KBM-7 (cell line): ENCODE measurements at regions not wholly inside any gene's neighbourhood (a gene's known extent, or its start where the extent isn't known, plus 50 kb on each side); places are given as distances from the start of the nearest gene placed in this dataset.

Experiments used
- DNase-seq: peaks from one replicate; pipeline ENCODE4 v3.0.0-alpha.2; 2015
- in situ Hi-C: fragments of 300-500 bp; cut with MboI; formaldehyde crosslinking; loops from 2 replicates; pipeline ENCODE4 v1.14.3; 2020; ENCODE audit warnings: low sequenced_read_pairs, low pct_unique_long_range_greater_than_20kb, mixed read lengths

DNA sequence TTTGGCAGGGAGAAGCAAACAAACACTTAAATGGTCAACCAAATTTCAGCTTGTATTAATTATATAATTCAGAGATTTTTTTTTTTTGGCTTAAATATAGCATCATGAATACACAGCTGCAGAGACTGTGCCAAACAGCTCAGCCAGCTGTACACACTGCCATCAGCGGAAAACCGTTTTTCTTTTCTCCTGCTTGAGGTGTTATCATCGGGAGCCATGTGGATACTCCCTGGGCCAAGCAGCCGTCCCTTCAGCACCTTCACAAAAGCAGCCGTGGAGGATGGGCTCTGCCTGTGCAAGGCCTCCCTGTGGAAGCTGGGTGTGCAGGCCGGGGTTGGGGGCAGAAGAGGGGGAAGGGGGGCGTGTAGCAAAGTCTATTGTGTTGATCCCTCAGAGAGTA, 85.0 kb downstream of the NUF2 start:
- no peak for DNase-seq
- in situ Hi-C loops = no loop called here

DNA sequence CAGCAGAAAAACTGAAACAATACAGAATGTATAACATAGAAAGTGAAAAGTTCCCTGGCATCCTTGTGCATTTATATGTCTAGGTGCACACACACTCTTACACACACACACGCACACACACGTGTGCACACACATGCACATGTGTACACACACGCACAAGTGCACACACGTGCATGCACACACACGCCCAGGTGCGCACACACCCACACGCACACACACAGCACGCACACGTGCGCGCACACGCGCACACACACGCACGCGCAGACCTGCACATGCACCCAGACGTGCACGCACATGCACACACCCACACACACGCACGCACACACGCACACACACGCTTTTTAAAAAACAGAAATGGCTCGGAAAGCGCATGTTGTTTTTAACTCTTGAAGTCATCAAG, 86.5 kb downstream of the NUF2 start:
- DNase-seq = no peak
- in situ Hi-C loops = no loop called here

DNA sequence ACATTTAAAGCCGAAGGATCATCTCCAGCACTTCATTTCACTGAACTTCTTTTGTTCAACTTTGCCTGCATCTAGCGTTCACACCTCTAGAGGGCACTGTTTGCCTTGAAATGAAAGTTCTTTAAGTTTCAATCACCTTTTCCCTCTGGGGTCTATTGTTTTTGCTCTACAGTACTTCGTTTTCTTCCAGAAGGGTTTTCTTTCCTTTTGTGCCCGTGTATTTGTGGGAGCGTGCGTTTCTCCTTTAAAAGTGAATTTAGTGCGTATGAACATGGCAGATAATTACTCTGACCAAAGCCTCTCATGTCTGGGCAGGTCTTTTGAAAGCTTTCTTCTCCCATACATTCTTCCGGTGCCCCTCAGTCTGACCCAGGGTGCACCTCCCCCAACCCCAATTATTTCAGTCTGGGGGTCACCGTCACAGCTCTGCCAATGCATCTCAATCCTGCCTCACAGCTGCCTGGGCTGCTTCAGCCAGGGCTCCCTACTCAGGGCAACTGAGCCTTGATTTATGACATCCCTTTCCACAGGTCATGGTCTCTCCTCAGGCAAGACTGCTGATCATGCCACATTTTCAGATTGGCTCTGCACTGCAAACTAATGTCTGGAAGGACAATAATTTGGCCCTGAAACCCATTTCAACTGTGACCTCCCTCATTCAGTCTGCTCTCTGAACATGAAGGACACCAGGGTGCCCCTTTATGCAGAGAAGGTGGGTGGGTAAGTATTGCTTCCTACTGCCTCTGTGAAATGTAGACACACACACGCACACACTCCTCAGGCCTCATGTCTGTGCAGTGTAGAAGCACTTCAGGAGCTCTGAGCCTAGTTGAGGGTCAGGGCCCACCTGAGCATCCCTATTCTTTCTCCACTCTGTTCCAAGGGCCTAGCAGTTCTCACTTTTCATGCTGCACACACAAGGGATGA, 88.6 kb downstream of the NUF2 start:
- in situ Hi-C loops = no loop called here
- DNase-seq = peak; percentile 55

DNA sequence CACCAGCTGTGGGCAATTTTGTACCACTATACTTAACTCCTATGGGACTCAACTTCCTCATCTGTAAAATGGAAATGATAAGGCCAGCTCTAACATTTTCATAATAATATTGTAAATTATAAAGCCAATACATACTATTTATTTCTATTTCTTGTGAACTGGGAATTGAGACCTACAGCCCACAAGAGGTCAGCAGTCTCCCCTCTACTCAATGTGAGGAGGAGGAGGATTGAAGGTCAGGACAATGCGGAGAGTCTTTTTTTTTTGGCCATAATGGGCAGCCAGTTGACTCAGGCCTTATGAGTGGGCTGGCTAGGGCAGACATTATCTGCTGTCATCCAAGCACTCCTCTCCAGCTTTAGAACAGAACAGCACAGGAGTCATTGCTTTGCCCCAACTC, 90.5 kb downstream of the NUF2 start:
- in situ Hi-C loops = no loop called here
- DNase-seq = no peak

DNA sequence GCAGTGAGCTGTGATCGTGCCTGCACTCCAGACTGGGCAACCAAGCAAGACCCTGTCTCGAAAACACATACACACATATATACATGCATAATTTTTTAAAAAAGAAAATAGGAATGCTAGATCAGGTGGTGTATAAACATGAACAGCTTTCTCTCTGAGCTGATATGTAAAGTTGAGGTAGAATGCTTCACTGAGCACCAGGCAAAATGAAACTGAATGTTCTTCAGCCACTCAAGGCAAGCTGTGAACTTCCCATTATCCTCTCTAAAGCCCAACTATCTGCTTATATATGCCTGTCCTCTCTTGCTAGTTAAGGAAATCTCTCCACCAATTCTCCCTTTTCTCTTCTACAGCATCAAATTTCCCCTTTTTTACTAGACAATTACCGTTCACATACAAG, 93.0 kb downstream of the NUF2 start:
- DNase-seq = no peak
- in situ Hi-C loops = no loop called here

DNA sequence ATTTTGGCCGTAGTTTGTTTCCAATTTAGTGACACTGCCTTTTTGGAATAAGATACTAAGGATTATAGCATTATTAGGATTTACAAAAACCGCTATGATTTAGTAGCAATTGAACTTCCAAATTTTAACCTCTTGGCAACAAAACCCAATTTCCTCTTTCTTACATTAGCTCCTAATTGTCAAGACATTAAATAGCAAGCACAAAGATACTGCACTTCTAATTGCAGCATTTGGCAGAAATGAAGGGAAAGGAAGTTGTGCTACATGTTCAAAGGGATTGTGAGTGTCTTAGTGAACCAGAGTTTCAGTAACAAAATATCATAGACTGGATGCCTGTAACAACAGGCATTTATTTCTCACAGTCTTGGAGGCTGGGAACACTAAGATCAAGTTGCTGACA, 99.9 kb downstream of the NUF2 start:
- no peak for DNase-seq

DNA sequence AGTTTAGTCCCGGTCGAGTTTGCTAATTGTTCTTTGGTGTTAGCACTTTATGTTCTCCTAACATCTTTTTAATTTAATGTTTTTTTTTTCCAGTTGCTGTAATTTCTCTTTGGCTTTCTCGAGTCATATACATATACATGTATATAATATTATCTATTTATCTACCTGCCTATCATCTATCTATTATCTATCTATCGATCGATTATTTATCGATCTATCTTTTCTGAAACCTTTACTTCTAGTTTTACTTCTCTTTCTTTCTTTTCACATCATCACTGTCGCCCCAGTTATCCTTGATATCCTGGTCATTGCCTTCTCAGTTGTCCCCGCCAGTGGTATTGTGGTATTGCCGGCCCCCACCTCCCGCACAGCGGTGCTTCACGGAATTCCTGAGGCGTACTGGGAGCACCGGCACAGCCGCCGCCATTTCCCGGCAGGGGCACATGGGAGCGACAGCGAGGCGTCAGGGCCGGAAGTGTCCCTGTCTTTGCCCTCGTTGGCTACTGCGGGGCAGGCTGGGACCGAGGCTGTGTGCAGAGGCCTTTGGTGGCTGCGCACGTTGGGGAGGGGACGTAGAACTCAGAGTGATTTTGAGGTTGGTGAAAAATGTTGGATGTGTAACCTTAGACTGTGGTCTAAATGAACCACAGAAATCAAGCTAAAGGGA, 101.1 kb downstream of the NUF2 start:
- no peak for DNase-seq
- in situ Hi-C loops = no loop called here

More for the DNA sequence above, 99.9 kb downstream of the NUF2 start:
- in situ Hi-C loops = no loop called here

DNA sequence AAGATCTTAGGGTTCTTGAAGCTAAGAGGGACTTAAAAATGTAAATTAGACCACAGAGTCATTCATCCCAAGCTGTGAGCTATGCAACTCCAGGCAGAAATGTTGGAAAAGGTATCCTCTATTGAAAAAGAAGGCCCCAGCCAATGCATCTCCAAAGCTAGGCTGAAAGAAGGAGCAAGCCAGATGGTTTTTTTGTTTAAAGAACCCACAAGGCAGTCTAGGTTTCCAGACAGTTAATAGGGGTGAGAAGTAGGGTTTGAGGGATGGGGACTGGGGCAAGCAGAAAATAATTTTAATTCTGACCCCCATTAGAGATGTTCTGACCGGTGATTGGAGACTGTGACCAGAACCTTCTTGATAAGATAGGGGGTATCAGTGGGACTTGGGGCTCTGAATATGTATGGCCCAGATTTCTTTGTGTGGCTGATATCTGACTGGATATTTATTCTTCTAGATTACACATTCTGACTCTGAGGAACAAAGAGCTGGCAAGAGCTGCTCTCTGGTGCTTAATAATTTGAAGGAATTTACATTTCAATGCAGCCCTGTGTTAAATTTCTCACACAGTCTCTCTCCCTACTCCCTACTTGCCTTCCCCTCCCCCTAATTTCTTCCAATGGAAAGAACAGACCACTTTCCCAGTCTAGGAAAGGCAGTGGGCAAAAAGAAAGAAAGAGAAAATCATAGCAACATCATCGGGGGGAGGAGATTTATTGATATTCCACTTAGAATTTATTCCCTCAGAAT, 104.9 kb downstream of the NUF2 start:
- no peak for DNase-seq
- in situ Hi-C loops = no loop called here

DNA sequence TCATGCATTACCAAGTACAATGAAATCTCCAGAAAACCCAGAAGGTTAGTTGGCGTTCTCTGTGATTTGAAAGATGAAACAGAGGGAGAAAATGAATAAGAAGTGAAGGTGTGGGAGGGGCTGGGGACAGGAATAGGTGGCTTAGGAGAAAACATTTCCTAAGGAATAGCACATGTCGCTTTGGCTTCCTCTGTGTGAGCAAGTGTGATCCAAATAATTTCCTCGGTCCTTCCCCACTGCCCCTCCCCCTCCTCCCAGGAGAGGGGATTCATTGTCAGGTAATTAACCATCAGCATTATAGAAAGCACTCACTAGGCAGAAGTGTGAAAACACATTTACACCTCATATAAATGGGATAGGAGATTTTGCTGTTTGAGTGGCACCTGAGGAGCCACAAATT, 105.5 kb downstream of the NUF2 start:
- DNase-seq = no peak
- in situ Hi-C loops = no loop called here

DNA sequence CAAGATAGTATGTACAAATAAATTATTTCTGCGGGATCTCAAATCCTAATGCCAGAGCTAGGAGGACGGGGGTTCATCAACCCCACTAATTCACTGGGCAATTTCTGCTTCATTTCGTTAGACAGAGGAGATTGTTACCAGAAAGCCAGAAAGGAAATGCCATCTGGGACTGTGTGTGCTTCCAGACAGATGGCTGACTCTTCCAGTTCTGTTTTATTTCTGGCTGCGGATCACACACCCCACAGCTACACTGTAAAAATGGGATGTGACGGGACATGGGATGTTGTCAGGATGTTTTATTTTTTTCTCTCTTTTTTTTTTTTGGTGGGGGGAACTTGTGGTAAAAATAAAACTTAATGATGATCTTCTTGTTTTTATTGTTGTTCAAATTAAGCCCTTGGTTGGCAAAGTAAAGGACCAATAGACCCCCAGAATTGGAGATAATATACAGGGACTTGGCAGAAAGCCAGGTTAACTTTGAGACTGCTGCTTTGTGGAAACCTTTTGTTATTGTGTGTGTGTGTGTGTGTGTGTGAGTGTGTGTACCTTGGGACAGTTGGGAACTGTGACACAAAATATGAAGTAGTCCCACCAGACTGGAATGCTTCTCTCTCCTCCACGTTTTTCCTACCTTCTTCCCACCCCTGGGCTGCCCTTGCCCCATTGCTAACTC, 114.5 kb downstream of the NUF2 start:
- in situ Hi-C loops = no loop called here

DNA sequence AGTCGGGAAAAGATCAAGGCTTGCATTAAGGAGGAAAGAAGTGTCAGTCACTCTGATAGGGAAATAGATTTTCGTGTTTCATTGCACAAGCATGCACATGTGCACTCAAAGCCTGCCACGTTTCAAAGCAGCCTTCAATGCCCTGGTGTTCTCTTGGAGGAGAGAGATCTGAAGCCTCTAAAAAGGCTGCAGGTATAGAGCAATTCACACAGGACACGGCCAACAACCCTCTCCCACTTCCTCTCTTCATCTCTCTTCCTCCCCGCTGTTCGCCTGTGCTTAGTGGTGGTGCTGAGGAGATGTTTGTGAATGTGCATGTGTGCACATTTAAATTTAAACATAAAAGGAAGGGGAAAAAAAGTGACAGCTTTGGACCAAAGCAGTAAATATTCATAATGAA, 117.7 kb downstream of the NUF2 start:
- no peak for DNase-seq
- in situ Hi-C loops = no loop called here

More for the DNA sequence above, 114.5 kb downstream of the NUF2 start:
- no peak for DNase-seq

DNA sequence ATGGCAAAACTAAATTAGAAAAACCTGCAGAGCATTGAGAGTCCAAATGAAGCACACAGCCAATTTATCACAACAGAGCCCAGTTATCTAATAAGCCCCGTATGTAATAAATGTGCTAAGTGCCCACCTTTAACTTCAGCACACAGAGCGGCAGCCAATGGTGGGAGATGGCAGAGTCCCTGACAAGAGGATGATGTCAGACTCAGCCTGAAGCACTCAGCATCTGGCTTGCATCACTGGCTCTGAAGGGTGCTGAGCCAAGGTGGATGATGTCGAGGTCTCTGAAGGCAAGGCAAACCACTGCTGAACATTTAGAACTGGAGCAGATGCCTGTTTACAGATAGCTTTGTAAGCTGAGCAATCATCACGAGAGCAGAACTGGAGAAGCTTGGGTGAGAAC, 118.3 kb downstream of the NUF2 start:
- no peak for DNase-seq
- in situ Hi-C loops = no loop called here

DNA sequence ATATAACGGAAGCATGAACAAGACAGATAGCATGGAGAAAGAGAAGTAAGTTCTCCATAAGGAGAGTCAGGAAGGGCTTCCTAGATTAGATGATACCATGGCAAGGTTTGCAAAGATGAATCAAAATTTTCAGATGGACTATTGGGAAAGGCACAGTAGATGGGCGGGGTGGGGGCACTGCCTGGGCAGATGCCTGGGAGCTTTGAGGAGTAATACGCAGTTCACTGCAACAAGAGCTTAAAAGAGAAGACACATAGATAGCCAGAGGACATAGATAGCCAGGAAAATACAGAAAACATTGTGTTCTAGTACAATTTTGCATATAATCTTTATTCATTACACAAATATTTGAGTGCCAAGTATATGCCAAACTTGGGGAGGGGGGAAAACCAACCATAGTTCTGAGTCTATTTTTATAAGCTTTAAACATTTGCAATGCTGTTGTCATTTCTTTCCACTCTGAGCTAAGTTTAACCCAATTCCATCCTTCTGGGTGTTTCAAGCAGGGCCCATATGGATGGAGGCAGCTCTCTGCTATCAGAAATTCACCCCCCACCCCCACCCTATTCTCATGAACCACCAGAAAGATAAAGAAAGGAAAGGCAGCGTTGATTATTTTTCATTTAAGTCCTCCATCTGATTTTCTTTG, 120.6 kb downstream of the NUF2 start:
- in situ Hi-C loops = no loop called here
- no peak for DNase-seq

DNA sequence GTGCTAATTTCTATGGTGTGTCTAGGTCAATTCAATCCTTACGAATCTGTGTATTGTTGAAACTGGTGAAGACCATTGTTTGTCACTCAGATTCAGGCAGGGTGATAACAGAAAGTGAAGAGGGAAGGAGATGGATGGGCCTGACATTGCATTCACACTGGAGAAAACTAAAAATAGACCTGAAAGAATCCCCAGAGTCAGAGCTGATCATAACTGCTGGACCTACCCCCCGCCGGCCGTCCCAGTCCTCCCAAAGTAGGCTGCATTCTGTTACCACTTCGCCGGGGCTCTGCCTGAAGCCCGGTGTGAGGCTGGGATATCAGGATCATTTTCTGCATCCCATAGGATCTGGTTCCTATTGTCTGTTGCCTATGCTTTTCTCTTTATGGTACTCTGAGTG, 121.1 kb downstream of the NUF2 start:
- no peak for DNase-seq
- in situ Hi-C loops = no loop called here

DNA sequence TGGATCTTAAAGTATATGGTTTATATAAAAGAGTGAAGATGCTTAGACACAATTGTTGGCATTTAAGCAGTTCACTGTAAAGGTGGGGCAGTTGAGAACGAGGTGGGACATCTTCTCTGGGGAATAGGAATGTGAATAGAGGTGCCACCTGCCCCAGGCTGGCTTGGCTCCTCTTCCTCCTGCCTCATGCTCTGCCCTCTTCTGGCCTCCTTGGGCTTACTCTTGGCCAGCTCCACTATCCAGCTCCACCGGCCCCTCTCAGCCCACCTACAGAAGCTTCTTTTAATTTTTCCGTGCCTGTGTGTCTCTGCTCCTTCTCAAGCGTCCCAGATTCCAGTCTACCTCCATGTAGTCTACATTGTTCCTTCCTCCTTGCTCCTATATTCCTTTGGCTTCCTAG, 122.1 kb downstream of the NUF2 start:
- in situ Hi-C loops = no loop called here
- no peak for DNase-seq

DNA sequence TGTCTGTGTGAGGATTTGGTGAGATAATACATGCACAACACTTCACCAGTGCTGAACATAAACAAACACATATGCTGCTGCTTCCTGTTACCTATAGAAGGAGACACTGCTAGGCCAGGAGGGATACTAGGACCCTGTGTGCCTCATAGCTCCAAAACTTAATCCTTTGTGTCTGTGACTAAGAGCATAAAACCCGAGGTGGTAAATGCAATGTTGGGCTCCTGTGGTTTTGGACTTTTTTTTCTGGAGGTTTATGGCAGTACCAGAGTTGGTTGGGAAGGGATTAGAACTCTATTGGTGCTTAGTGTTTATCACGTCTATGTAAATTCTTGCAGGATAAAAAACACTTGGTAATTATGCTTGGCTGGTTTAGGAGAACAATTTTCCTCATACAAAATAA, 122.9 kb downstream of the NUF2 start:
- in situ Hi-C loops = no loop called here
- DNase-seq = no peak

DNA sequence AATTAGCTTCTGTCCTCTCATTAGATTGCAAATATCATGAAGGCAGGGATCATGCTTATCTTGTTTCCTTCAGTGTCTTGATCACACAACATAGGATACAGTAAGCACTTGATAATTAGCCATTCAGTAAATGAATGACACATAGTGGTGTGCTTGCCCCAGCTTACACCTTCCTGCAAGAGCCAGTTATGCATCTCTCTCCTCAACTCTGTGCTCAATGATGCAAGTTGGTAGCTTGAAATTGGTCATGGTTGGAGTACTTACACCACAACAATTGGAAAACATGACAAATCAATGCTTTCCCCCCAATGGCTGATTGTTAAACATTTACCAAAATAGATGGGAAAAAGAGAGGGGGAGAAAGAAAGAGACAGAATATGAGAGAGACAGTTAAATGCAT, 129.2 kb downstream of the NUF2 start:
- in situ Hi-C loops = no loop called here

DNA sequence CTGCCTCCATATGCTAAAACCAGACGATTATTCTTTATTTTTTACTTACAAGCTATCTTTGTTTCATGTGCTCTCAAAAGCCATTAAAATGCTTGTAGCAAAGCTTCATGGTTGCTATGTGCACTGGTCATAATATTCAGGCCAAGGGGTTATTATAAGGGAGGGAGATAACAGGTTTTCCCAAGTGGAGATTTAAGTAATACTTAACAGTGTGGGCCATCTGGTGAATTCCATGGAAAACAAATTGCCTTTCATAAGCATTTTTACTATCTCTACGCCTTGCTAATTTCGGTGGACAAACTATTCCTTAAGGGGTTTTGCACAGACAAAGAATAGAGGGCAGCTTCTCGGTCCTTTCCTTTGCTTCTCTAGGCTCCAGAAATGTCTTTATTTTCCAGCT, 137.8 kb downstream of the NUF2 start:
- in situ Hi-C loops = no loop called here
- DNase-seq = no peak

More for the DNA sequence above, 129.2 kb downstream of the NUF2 start:
- DNase-seq = no peak

DNA sequence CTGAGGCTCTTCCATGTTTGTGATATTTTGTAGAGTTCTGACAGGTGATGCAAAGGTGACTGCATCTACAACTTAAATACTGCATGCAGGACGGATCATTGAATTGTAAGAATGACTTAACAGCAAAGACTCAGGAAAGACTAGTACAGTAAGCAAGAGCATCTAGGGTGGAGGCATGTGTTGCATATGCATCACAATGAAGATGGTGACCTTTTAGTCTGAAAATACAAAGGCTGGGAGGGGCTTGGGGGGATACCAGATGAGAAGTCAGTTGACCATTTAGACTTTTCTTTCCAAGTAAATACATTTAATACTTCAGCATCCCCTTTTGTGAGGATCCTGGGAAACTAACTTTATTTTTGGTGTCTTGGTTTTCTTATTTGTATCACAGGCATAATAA, 145.5 kb downstream of the NUF2 start:
- DNase-seq = no peak
- in situ Hi-C loops = no loop called here
